ENCODE measurements at regions not wholly inside any gene's neighbourhood (a gene's known extent, or its start where the extent isn't known, plus 50 kb on each side); places are given as distances from the start of the nearest gene placed in this dataset.
"Not testable (repeated sequence)": the region's sequence is repeated elsewhere in the genome, so short reads cannot be mapped to it uniquely, and the experiment has no call there.

GRCh38 chr5:30368064-30368463, 825.4 kb upstream of the CDH6 start:
- no peak for DNase-seq

- not testable (repeated sequence) for DNase-seq
These were observed 828.5 kb upstream of the CDH6 start for GRCh38 chr5:30365031-30365430.

GRCh38 chr5:30357371-30357770, 836.1 kb upstream of the CDH6 start:
- DNase-seq, result no peak

- DNase-seq, result no peak
These were observed 837.8 kb upstream of the CDH6 start for GRCh38 chr5:30355675-30356074.

- no peak for DNase-seq
These were observed 845.6 kb upstream of the CDH6 start for GRCh38 chr5:30347858-30348257.

GRCh38 chr5:30345539-30346345, 847.7 kb upstream of the CDH6 start:
- not testable (repeated sequence) for DNase-seq

GRCh38 chr5:30343707-30344106, 849.8 kb upstream of the CDH6 start:
- DNase-seq, result no peak

- DNase-seq, result no peak
These were observed 852.0 kb upstream of the CDH6 start for GRCh38 chr5:30341466-30341865.

- no peak for DNase-seq
These were observed 856.4 kb upstream of the CDH6 start for GRCh38 chr5:30337084-30337573.

GRCh38 chr5:30331534-30331933, 862.0 kb upstream of the CDH6 start:
- DNase-seq, result no peak

GRCh38 chr5:30325795-30326194, 867.7 kb upstream of the CDH6 start:
- DNase-seq, result no peak

- DNase-seq, result no peak
These were observed 869.4 kb upstream of the CDH6 start for GRCh38 chr5:30324083-30324482.

GRCh38 chr5:30287890-30288289, 905.6 kb upstream of the CDH6 start:
- no peak for DNase-seq

- DNase-seq, result no peak
These were observed 914.2 kb upstream of the CDH6 start for GRCh38 chr5:30279237-30279636.

GRCh38 chr5:30267026-30267425, 926.5 kb upstream of the CDH6 start:
- DNase-seq, result no peak

GRCh38 chr5:30239331-30240022, 954.0 kb upstream of the CDH6 start:
- no peak for DNase-seq

- DNase-seq, result no peak
These were observed 956.3 kb upstream of the CDH6 start for GRCh38 chr5:30237189-30237588.

- no peak for DNase-seq
These were observed 983.7 kb upstream of the CDH6 start for GRCh38 chr5:30209755-30210154.

GRCh38 chr5:30197662-30198061, 995.8 kb upstream of the CDH6 start:
- no peak for DNase-seq

GRCh38 chr5:30195036-30195435, 998.5 kb upstream of the CDH6 start:
- DNase-seq, result no peak

- no peak for DNase-seq
These were observed 998.9 kb upstream of the CDH6 start for GRCh38 chr5:30194595-30194994.

GRCh38 chr5:30183795-30184194, 1009.7 kb upstream of the CDH6 start:
- DNase-seq, result no peak

- no peak for DNase-seq
These were observed 1037.3 kb upstream of the CDH6 start for GRCh38 chr5:30156156-30156555.
